OCI-LY1 (cell line): ENCODE measurements at regions not wholly inside any gene's neighbourhood (a gene's known extent, or its start where the extent isn't known, plus 50 kb on each side); places are given as distances from the start of the nearest gene placed in this dataset.

ENCODE experiments used
- H2AFZ ChIP-seq: fragments of 200-600 bp; sonication (generic), shearing (Covaris generic); 2 replicates; pipeline ENCODE4 v1.6.0; 2014; ENCODE audit warnings: antibody characterized with exemption, mild to moderate bottlenecking, low read length
- H3F3A ChIP-seq: fragments of 200-600 bp; sonication (generic), shearing (Covaris generic); 2 replicates; pipeline ENCODE4 v1.6.0; 2014; ENCODE audit warnings: mild to moderate bottlenecking, antibody characterized with exemption, low read length, moderate library complexity; ENCODE audit not compliant: insufficient read depth
- H3K27ac ChIP-seq: fragments of 200-600 bp; sonication (generic); 2 replicates; pipeline ENCODE4 v1.5.1; 2014; ENCODE audit warnings: low read length, mixed run types, mild to moderate bottlenecking, low read depth; ENCODE audit not compliant: poor library complexity, severe bottlenecking
- H3K27me3 ChIP-seq: fragments of 200-600 bp; sonication (generic); 2 replicates; pipeline ENCODE4 v1.6.0; 2014; ENCODE audit warnings: antibody characterized with exemption, mild to moderate bottlenecking, low read length, moderate library complexity; ENCODE audit not compliant: insufficient read depth
- H3K36me3 ChIP-seq: fragments of 200-600 bp; sonication (generic); 2 replicates; pipeline ENCODE4 v1.6.1; 2014; ENCODE audit warnings: mild to moderate bottlenecking, antibody characterized with exemption, low read length, moderate library complexity, mixed read lengths; ENCODE audit not compliant: insufficient read depth
- H3K4me1 ChIP-seq: fragments of 200-600 bp; sonication (generic); 2 replicates; pipeline ENCODE4 v1.5.1; 2014; ENCODE audit warnings: mild to moderate bottlenecking, low read length, moderate library complexity; ENCODE audit not compliant: insufficient read depth, severe bottlenecking
- H3K4me2 ChIP-seq: fragments of 200-600 bp; sonication (generic), shearing (Covaris generic); 2 replicates; pipeline ENCODE4 v1.6.1; 2014; ENCODE audit warnings: low read length
- H3K4me3 ChIP-seq: fragments of 200-600 bp; sonication (generic); 2 replicates; pipeline ENCODE4 v1.5.1; 2014; ENCODE audit warnings: low read length, low read depth, mild to moderate bottlenecking, mixed read lengths; ENCODE audit not compliant: poor library complexity, severe bottlenecking
- H3K79me2 ChIP-seq: fragments of 200-600 bp; shearing (Covaris generic); 2 replicates; pipeline ENCODE4 v1.6.1; 2016; ENCODE audit warnings: mixed run types, low read length, mixed read lengths; ENCODE audit not compliant: insufficient read depth
- H3K9ac ChIP-seq: fragments of 200-600 bp; sonication (generic), shearing (Covaris generic); 2 replicates; pipeline ENCODE4 v1.6.1; 2014; ENCODE audit warnings: mild to moderate bottlenecking, low read length, mixed read lengths
- H3K9me2 ChIP-seq: fragments of 200-600 bp; sonication (generic), shearing (Covaris generic); 2 replicates; pipeline ENCODE4 v1.6.1; 2014; ENCODE audit warnings: low read depth, mild to moderate bottlenecking, low read length, mixed read lengths
- H3K9me3 ChIP-seq: fragments of 200-600 bp; shearing (Covaris generic); 2 replicates; pipeline ENCODE4 v1.6.1; 2014; ENCODE audit warnings: low read length, mixed read lengths
- H4K20me1 ChIP-seq: fragments of 200-600 bp; sonication (generic), shearing (Covaris generic); 2 replicates; pipeline ENCODE4 v1.6.0; 2016; ENCODE audit warnings: mild to moderate bottlenecking, low read length; ENCODE audit not compliant: insufficient read depth
- CTCF ChIP-seq: fragments of 200-600 bp; sonication (generic), shearing (Covaris generic); IDR thresholded peaks from 2 replicates; pipeline ENCODE4 v1.5.1; 2017; ENCODE audit warnings: mild to moderate bottlenecking, antibody characterized with exemption, low read length, moderate library complexity, mixed read lengths
- EZH2 ChIP-seq: fragments of 200-600 bp; sonication (generic), shearing (Covaris generic); IDR thresholded peaks from 2 replicates; pipeline ENCODE4 v1.8.0; 2017; ENCODE audit warnings: borderline replicate concordance, mixed run types, mild to moderate bottlenecking, antibody characterized with exemption, low read length, moderate library complexity, mixed read lengths

DNA sequence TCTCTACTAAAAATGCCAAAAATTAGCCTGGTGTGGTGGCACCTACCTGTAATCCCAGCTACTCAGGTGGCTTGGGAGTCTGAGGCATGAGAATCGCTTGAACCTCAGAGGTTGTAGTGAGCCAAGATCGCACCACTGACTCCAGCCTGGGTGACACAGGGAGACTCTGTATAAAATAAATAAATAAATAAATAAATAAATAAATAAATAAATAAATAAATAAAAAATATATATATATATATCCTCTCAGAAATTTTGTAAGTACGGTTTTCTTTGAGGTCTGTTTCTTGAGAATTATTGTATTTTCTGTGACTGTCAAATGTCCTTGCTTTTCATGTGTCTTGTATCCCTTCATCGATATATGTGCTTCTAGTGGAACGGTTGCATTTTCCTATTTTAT is 406.9 kb upstream of the FIGN start:
- no peaks in the 10 kb centered on the region for H3K4me1 ChIP-seq
- no peak overlapping the region for H3K4me3 ChIP-seq
- H3K27ac ChIP-seq, result no peak overlapping the region
- no peaks in the 10 kb centered on the region for H4K20me1 ChIP-seq
- no peak for TF ChIP-seq EZH2
- no peak for TF ChIP-seq CTCF
- no peaks in the 10 kb centered on the region for H3K27me3 ChIP-seq
- no peaks in the 10 kb centered on the region for H3F3A ChIP-seq
- no peaks in the 10 kb centered on the region for H3K9me2 ChIP-seq
- no peaks in the 10 kb centered on the region for H3K36me3 ChIP-seq
- no peak overlapping the region for H2AFZ ChIP-seq
- H3K79me2 ChIP-seq, result no peaks in the 10 kb centered on the region
- no peak overlapping the region for H3K9ac ChIP-seq
- H3K9me3 ChIP-seq, result no peaks in the 10 kb centered on the region
- no peak overlapping the region for H3K4me2 ChIP-seq

DNA sequence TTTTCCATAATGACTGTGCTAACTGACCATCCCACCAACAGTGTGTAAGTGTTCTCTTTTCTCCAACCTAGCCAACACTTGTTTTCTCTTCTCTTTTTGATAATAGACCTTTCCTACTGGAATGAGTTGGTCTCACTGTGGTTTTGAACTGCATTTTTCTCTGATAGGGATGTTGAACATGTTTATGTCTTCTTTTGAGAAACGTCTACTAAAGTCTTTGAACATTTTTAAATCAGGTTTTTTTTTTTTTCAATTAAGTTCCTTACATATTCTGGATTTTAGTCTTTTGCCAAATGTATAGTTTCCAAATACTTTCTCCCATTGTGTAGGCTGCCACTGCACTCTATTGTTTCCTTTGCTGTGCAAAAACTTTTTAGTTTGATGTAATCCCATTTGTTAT is 405.5 kb upstream of the FIGN start:
- Histone ChIP-seq H3K9me2 (no peaks in the 10 kb centered on the region), H3K79me2 (no peaks in the 10 kb centered on the region), H3K4me2 (no peak overlapping the region), H3K4me3 (no peak overlapping the region), H3K27me3 (no peaks in the 10 kb centered on the region), H3K36me3 (no peaks in the 10 kb centered on the region), H3K27ac (no peak overlapping the region), H3F3A (no peaks in the 10 kb centered on the region), H4K20me1 (no peaks in the 10 kb centered on the region), H3K4me1 (no peaks in the 10 kb centered on the region), H2AFZ (no peak overlapping the region), H3K9me3 (no peaks in the 10 kb centered on the region), H3K9ac (no peak overlapping the region)
- no peak for TF ChIP-seq CTCF
- no peak for TF ChIP-seq EZH2

- Histone ChIP-seq H3K4me3 (no peak overlapping the region), H3K36me3 (no peaks in the 10 kb centered on the region), H3F3A (no peaks in the 10 kb centered on the region), H3K27me3 (no peaks in the 10 kb centered on the region), H3K9me2 (no peaks in the 10 kb centered on the region), H3K9me3 (no peaks in the 10 kb centered on the region), H3K4me1 (no peaks in the 10 kb centered on the region), H2AFZ (no peak overlapping the region), H3K27ac (no peak overlapping the region), H3K4me2 (no peak overlapping the region), H4K20me1 (no peaks in the 10 kb centered on the region), H3K79me2 (no peaks in the 10 kb centered on the region), H3K9ac (no peak overlapping the region)
- TF ChIP-seq EZH2 (no peak), CTCF (no peak)
Observed at GRCh38 chr2:164138750-164139149, 402.9 kb upstream of the FIGN start.
